DOHH2 (cell line): ENCODE measurements at regions not wholly inside any gene's neighbourhood (a gene's known extent, or its start where the extent isn't known, plus 50 kb on each side); places are given as distances from the start of the nearest gene placed in this dataset.
"Not testable (repeated sequence)": the region's sequence is repeated elsewhere in the genome, so short reads cannot be mapped to it uniquely, and the experiment has no call there.

ENCODE experiments used
- H3F3A ChIP-seq: fragments of 200-600 bp; sonication (generic), shearing (Covaris generic); 2 replicates; pipeline ENCODE4 v1.6.0; 2016; ENCODE audit warnings: antibody characterized with exemption, mild to moderate bottlenecking; ENCODE audit not compliant: control insufficient read depth, insufficient read depth
- H3K27ac ChIP-seq: fragments of 200-600 bp; sonication (generic); 2 replicates; pipeline ENCODE4 v1.5.1; 2014; ENCODE audit warnings: low read depth, mild to moderate bottlenecking, low read length, moderate library complexity
- H3K27me3 ChIP-seq: fragments of 200-600 bp; sonication (generic); 2 replicates; pipeline ENCODE4 v1.6.1; 2014; ENCODE audit warnings: mild to moderate bottlenecking, low read length, mixed read lengths; ENCODE audit not compliant: control insufficient read depth
- H3K36me3 ChIP-seq: fragments of 200-600 bp; sonication (generic); 2 replicates; pipeline ENCODE4 v1.6.1; 2014; ENCODE audit warnings: mild to moderate bottlenecking, low read length, moderate library complexity, mixed read lengths; ENCODE audit not compliant: control insufficient read depth
- H3K4me1 ChIP-seq: fragments of 200-600 bp; sonication (generic); 2 replicates; pipeline ENCODE4 v1.6.1; 2014; ENCODE audit warnings: mild to moderate bottlenecking, low read length, mixed read lengths; ENCODE audit not compliant: control insufficient read depth
- H3K4me2 ChIP-seq: fragments of 200-600 bp; sonication (generic); 2 replicates; pipeline ENCODE4 v1.6.0; 2014; ENCODE audit warnings: mild to moderate bottlenecking, low read length, moderate library complexity
- H3K4me3 ChIP-seq: fragments of 200-600 bp; sonication (generic); 2 replicates; pipeline ENCODE4 v1.5.1; 2014; ENCODE audit warnings: mild to moderate bottlenecking, low read length, mixed read lengths
- H3K79me2 ChIP-seq: fragments of 200-600 bp; sonication (generic); 2 replicates; pipeline ENCODE4 v1.6.1; 2014; ENCODE audit warnings: mild to moderate bottlenecking, low read length, mixed read lengths; ENCODE audit not compliant: control insufficient read depth
- H3K9me2 ChIP-seq: fragments of 200-600 bp; sonication (generic); replicated peaks from 2 replicates; pipeline ENCODE4 v1.6.1; 2014; ENCODE audit warnings: mild to moderate bottlenecking, low read length, mixed read lengths; ENCODE audit not compliant: control insufficient read depth
- H3K9me3 ChIP-seq: fragments of 200-600 bp; sonication (generic); 2 replicates; pipeline ENCODE4 v1.6.1; 2014; ENCODE audit warnings: antibody characterized with exemption, low read length, mixed read lengths; ENCODE audit not compliant: control insufficient read depth, insufficient read depth
- H4K20me1 ChIP-seq: fragments of 200-600 bp; sonication (generic); 2 replicates; pipeline ENCODE4 v1.6.0; 2014; ENCODE audit warnings: low read depth, mild to moderate bottlenecking, antibody characterized with exemption, low read length, moderate library complexity; ENCODE audit not compliant: control insufficient read depth, insufficient read depth
- EZH2phosphoT487 ChIP-seq: fragments of 200-600 bp; sonication (generic); IDR thresholded peaks from 2 replicates; pipeline ENCODE4 v1.6.1; 2017; ENCODE audit warnings: borderline replicate concordance, mild to moderate bottlenecking, antibody characterized with exemption, low read length, moderate library complexity, mixed read lengths
- TF ChIP-seq, protein P1 (sequence below): fragments of 200-600 bp; sonication (generic); IDR thresholded peaks from one replicate; pipeline ENCODE4 v1.5.1; 2014; ENCODE audit warnings: antibody characterized with exemption, mild to moderate bottlenecking, low read depth, low read length; ENCODE audit not compliant: poor library complexity, severe bottlenecking

GRCh38 chr4:26197018-26197779 is 123.6 kb upstream of the RBPJ start:
- Histone ChIP-seq H3K36me3 (no peaks in the 10 kb centered on the region), H3K9me3 (no peaks in the 10 kb centered on the region), H3K9me2 (no peaks in the 10 kb centered on the region), H3K4me3 (no peak overlapping the region), H3K4me2 (no peak overlapping the region), H4K20me1 (no peaks in the 10 kb centered on the region), H3K27ac (no peak overlapping the region), H3K79me2 (no peaks in the 10 kb centered on the region), H3K4me1 (no peaks in the 10 kb centered on the region), H3F3A (no peaks in the 10 kb centered on the region), H3K27me3 (peaks cover 9% of the 10 kb centered on the region)
- TF ChIP-seq, protein P1, sequence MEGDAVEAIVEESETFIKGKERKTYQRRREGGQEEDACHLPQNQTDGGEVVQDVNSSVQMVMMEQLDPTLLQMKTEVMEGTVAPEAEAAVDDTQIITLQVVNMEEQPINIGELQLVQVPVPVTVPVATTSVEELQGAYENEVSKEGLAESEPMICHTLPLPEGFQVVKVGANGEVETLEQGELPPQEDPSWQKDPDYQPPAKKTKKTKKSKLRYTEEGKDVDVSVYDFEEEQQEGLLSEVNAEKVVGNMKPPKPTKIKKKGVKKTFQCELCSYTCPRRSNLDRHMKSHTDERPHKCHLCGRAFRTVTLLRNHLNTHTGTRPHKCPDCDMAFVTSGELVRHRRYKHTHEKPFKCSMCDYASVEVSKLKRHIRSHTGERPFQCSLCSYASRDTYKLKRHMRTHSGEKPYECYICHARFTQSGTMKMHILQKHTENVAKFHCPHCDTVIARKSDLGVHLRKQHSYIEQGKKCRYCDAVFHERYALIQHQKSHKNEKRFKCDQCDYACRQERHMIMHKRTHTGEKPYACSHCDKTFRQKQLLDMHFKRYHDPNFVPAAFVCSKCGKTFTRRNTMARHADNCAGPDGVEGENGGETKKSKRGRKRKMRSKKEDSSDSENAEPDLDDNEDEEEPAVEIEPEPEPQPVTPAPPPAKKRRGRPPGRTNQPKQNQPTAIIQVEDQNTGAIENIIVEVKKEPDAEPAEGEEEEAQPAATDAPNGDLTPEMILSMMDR, result no peak
- no peak for TF ChIP-seq EZH2phosphoT487

DNA sequence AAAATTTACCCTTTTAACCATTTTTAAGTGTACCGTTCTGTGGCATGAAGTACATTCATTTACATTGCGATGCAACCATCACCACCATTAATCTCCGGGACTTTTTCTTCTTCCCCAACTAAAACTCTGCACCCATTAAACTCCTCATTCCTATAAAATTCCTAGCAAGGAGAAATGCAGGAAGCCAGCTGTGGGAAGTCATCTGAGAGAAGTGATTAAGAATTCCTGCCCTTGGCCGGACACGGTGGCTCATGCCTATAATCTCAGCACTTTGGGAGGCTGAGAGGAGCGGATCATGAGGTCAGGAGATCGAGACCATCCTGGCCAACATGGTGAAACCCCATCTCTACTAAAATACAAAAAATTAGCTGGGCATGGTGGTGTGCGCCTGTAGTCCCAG is 121.9 kb upstream of the RBPJ start:
- not testable (repeated sequence) for H3F3A ChIP-seq, H3K4me3 ChIP-seq, H3K9me3 ChIP-seq, H3K79me2 ChIP-seq, H3K27me3 ChIP-seq, H4K20me1 ChIP-seq, H3K9me2 ChIP-seq, H3K4me1 ChIP-seq, H3K36me3 ChIP-seq, H3K27ac ChIP-seq, H3K4me2 ChIP-seq

GRCh38 chr4:26199596-26199995 is 121.2 kb upstream of the RBPJ start:
- no peaks in the 10 kb centered on the region for H3K36me3 ChIP-seq
- H3K27ac ChIP-seq, result no peak overlapping the region
- no peaks in the 10 kb centered on the region; the same call in 1 of the 2 replicates for H3K27me3 ChIP-seq
- H3K4me1 ChIP-seq, result no peaks in the 10 kb centered on the region
- no peaks in the 10 kb centered on the region for H4K20me1 ChIP-seq
- H3K9me2 ChIP-seq, result no peaks in the 10 kb centered on the region
- H3F3A ChIP-seq, result no peaks in the 10 kb centered on the region
- no peak overlapping the region for H3K4me2 ChIP-seq
- no peak for TF ChIP-seq EZH2phosphoT487
- TF ChIP-seq, protein P1, result no peak
- no peaks in the 10 kb centered on the region for H3K79me2 ChIP-seq
- no peaks in the 10 kb centered on the region for H3K9me3 ChIP-seq
- H3K4me3 ChIP-seq, result no peak overlapping the region

GRCh38 chr4:26201120-26201519 is 119.7 kb upstream of the RBPJ start:
- Histone ChIP-seq H4K20me1 (no peaks in the 10 kb centered on the region), H3K4me2 (no peak overlapping the region), H3K27me3 (peaks cover 4% of the 10 kb centered on the region), H3K4me3 (no peak overlapping the region), H3K9me2 (no peaks in the 10 kb centered on the region), H3F3A (no peaks in the 10 kb centered on the region), H3K36me3 (no peaks in the 10 kb centered on the region), H3K4me1 (no peaks in the 10 kb centered on the region), H3K9me3 (no peaks in the 10 kb centered on the region), H3K27ac (no peak overlapping the region), H3K79me2 (no peaks in the 10 kb centered on the region)
- no peak for TF ChIP-seq EZH2phosphoT487
- TF ChIP-seq, protein P1, result no peak
